Neural cell (in vitro differentiated cells): ENCODE measurements at regions not wholly inside any gene's neighbourhood (a gene's known extent, or its start where the extent isn't known, plus 50 kb on each side); places are given as distances from the start of the nearest gene placed in this dataset.

Experiments
- POLR2AphosphoS5 ChIP-seq: IDR thresholded peaks from 2 replicates; pipeline ENCODE4 v1.6.1; 2012
- TF ChIP-seq, protein P1 (sequence below): fragments of 450-650 bp; IDR thresholded peaks from 2 replicates; pipeline ENCODE4 v1.5.1; 2014; ENCODE audit warnings: antibody characterized with exemption, mild to moderate bottlenecking, moderate library complexity; ENCODE audit not compliant: poor library complexity, severe bottlenecking

DNA sequence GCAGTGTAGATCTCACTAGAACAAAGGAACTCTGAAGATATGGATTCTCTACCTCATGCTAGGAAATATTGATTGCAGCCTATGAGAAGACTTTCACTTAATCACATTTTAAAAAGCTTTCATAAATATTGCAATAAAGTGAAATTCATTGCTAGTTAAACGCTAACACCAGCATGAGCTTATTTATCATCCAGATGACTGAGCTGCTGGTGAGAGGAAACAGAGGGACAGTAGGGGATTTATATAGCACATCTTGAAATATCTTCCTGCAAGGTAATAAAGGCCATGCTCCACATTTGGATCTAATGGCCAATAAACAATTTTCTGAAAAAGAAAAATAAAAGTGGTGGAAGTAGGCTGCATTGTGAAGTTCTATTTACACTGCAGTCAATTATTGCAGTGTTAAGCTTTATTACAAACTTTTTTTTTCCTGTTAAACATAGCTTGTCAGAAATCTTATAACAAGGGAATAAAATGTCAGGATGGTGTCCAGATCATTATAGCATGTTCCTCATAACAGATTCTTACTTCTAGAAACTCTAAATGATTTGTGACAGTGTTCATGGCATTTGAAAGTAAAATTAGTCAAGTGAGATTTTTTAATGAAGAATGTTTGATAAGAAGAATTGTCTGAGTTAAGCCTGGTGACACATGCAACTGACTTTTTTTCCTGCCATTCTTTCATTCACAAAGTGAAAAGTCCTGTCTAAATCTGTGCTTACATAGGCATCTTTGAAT, 342.6 kb downstream of the DMAC1 start:
- TF ChIP-seq, protein P1, sequence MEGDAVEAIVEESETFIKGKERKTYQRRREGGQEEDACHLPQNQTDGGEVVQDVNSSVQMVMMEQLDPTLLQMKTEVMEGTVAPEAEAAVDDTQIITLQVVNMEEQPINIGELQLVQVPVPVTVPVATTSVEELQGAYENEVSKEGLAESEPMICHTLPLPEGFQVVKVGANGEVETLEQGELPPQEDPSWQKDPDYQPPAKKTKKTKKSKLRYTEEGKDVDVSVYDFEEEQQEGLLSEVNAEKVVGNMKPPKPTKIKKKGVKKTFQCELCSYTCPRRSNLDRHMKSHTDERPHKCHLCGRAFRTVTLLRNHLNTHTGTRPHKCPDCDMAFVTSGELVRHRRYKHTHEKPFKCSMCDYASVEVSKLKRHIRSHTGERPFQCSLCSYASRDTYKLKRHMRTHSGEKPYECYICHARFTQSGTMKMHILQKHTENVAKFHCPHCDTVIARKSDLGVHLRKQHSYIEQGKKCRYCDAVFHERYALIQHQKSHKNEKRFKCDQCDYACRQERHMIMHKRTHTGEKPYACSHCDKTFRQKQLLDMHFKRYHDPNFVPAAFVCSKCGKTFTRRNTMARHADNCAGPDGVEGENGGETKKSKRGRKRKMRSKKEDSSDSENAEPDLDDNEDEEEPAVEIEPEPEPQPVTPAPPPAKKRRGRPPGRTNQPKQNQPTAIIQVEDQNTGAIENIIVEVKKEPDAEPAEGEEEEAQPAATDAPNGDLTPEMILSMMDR, result no peak
- TF ChIP-seq POLR2AphosphoS5, result no peak
